ENCODE measurements at regions not wholly inside any gene's neighbourhood (a gene's known extent, or its start where the extent isn't known, plus 50 kb on each side); places are given as distances from the start of the nearest gene placed in this dataset.

DNA sequence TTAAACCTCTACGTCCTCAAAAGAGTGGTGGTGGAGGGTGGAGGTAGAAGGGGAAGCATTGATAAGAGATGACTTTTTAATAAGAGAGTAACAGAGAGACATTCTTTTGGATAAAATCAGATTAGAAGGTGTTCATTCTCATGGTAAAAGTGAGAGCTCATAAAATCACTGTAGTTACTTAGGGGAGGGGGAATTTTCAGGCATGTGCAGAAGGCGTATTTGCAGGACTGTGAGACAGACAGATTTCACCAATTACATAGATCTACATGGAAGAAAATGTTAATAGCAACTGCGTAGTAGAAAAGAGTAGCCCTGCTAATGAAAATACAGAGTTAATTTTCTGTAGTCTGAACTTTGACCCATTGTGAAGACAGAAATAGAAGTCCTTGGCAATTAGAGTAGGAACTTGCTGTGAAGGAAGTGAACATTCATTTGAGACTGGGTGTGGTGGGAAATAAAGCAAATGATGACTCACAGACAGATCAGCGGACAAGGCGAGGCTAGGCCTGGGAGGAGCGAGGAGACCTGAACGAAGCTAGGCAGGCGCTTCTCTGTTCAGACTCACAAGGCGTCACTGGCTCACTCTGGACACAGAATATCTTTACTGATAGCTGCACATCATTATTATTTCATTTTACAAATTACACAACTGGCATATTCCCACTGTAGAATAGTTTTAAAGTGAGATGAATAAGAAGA is 57.2 kb upstream of the FAM9C start:
- CTCF ChIA-PET: interaction anchor here (1.2 to 1.3 kb wide), 2 partner anchors 16 to 34 kb away, joined by 3 to 4 read pairs; no protein-coding TSS in a partner anchor
- peak overlapping the region; percentile 82 to 88 for H3K27ac ChIP-seq
- TF ChIP-seq CBX2 (IDR thresholded peaks at IDR 0.05; ENCODE audit: borderline replicate concordance, low read depth) (no peak), CHD2 (IDR thresholded peaks at IDR 0.05; ENCODE audit: low read length, partially characterized antibody) (no peak), CHD4 (IDR thresholded peaks at IDR 0.05; ENCODE audit: borderline replicate concordance) (no peak), ZC3H11A (IDR thresholded peaks at IDR 0.05) (no peak), FOSL2 (IDR thresholded peaks at IDR 0.05) (peak; percentile 79), FOSL2 (CRISPR knock-in tag; IDR thresholded peaks at IDR 0.05) (peak; percentile 94), ZNF302 (CRISPR knock-in tag; IDR thresholded peaks at IDR 0.05) (no peak), GATA3 (IDR thresholded peaks at IDR 0.05; ENCODE audit: borderline replicate concordance) (peak; percentile 70; the same call in 1 of the 2 replicates), BHLHE40 (IDR thresholded peaks at IDR 0.05; ENCODE audit: low read depth, low read length) (no peak), TFCP2L1 (CRISPR knock-in tag; IDR thresholded peaks at IDR 0.05) (no peak), EHF (CRISPR knock-in tag; IDR thresholded peaks at IDR 0.05) (0 out of 2 replicates have a peak, but pooled peaks have one; percentile 33), CEBPB (IDR thresholded peaks at IDR 0.05) (peak in 1 of 2 experiments; percentile 23; a peak in 1 of 4 replicates), RCOR1 (IDR thresholded peaks at IDR 0.05; ENCODE audit: low read depth, low read length) (no peak), MYC (IDR thresholded peaks at IDR 0.05; ENCODE audit: borderline replicate concordance, low read length) (no peak), HOXA7 (CRISPR knock-in tag; IDR thresholded peaks at IDR 0.05) (no peak), KDM5A (IDR thresholded peaks at IDR 0.05) (no peak), TP53 (CRISPR knock-in tag; IDR thresholded peaks at IDR 0.05) (no peak), JUN (IDR thresholded peaks at IDR 0.05) (peak; percentile 65 to 74; a peak in 4 of 5 replicates), FOSB (CRISPR knock-in tag; IDR thresholded peaks at IDR 0.05) (no peak), MAZ (IDR thresholded peaks at IDR 0.05; ENCODE audit: borderline replicate concordance, low read depth, low read length) (no peak), MAFK (IDR thresholded peaks at IDR 0.05; ENCODE audit: partially characterized antibody) (no peak), POLR2A (IDR thresholded peaks at IDR 0.05; ENCODE audit: low read length) (no peak), JUNB (IDR thresholded peaks at IDR 0.05) (peak; percentile 65; the same call in 1 of the 2 replicates), RARB (CRISPR knock-in tag; IDR thresholded peaks at IDR 0.05) (no peak), RNF2 (IDR thresholded peaks at IDR 0.05; ENCODE audit: borderline replicate concordance, low read depth) (no peak), HOXB13 (CRISPR knock-in tag; IDR thresholded peaks at IDR 0.05; ENCODE audit: low read depth) (no peak)
- TF ChIP-seq, protein P1, sequence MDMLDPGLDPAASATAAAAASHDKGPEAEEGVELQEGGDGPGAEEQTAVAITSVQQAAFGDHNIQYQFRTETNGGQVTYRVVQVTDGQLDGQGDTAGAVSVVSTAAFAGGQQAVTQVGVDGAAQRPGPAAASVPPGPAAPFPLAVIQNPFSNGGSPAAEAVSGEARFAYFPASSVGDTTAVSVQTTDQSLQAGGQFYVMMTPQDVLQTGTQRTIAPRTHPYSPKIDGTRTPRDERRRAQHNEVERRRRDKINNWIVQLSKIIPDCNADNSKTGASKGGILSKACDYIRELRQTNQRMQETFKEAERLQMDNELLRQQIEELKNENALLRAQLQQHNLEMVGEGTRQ (IDR thresholded peaks at IDR 0.05): no peak
- TF ChIP-seq, protein P2, sequence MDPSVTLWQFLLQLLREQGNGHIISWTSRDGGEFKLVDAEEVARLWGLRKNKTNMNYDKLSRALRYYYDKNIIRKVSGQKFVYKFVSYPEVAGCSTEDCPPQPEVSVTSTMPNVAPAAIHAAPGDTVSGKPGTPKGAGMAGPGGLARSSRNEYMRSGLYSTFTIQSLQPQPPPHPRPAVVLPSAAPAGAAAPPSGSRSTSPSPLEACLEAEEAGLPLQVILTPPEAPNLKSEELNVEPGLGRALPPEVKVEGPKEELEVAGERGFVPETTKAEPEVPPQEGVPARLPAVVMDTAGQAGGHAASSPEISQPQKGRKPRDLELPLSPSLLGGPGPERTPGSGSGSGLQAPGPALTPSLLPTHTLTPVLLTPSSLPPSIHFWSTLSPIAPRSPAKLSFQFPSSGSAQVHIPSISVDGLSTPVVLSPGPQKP (IDR thresholded peaks at IDR 0.05; ENCODE audit: low read depth, low read length): no peak
- TF ChIP-seq, protein P3, sequence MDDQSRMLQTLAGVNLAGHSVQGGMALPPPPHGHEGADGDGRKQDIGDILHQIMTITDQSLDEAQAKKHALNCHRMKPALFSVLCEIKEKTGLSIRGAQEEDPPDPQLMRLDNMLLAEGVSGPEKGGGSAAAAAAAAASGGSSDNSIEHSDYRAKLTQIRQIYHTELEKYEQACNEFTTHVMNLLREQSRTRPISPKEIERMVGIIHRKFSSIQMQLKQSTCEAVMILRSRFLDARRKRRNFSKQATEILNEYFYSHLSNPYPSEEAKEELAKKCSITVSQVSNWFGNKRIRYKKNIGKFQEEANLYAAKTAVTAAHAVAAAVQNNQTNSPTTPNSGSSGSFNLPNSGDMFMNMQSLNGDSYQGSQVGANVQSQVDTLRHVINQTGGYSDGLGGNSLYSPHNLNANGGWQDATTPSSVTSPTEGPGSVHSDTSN (IDR thresholded peaks at IDR 0.05): no peak
- TF ChIP-seq, protein P4, sequence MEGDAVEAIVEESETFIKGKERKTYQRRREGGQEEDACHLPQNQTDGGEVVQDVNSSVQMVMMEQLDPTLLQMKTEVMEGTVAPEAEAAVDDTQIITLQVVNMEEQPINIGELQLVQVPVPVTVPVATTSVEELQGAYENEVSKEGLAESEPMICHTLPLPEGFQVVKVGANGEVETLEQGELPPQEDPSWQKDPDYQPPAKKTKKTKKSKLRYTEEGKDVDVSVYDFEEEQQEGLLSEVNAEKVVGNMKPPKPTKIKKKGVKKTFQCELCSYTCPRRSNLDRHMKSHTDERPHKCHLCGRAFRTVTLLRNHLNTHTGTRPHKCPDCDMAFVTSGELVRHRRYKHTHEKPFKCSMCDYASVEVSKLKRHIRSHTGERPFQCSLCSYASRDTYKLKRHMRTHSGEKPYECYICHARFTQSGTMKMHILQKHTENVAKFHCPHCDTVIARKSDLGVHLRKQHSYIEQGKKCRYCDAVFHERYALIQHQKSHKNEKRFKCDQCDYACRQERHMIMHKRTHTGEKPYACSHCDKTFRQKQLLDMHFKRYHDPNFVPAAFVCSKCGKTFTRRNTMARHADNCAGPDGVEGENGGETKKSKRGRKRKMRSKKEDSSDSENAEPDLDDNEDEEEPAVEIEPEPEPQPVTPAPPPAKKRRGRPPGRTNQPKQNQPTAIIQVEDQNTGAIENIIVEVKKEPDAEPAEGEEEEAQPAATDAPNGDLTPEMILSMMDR (IDR thresholded peaks at IDR 0.05): no peak
- TF ChIP-seq, protein P5, sequence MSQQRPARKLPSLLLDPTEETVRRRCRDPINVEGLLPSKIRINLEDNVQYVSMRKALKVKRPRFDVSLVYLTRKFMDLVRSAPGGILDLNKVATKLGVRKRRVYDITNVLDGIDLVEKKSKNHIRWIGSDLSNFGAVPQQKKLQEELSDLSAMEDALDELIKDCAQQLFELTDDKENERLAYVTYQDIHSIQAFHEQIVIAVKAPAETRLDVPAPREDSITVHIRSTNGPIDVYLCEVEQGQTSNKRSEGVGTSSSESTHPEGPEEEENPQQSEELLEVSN (IDR thresholded peaks at IDR 0.05; ENCODE audit: borderline replicate concordance, low read depth): peak; percentile 55; the same call in 1 of the 2 replicates
- TF ChIP-seq, protein P6, sequence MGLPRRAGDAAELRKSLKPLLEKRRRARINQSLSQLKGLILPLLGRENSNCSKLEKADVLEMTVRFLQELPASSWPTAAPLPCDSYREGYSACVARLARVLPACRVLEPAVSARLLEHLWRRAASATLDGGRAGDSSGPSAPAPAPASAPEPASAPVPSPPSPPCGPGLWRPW (IDR thresholded peaks at IDR 0.05): no peak
- TF ChIP-seq, protein P7, sequence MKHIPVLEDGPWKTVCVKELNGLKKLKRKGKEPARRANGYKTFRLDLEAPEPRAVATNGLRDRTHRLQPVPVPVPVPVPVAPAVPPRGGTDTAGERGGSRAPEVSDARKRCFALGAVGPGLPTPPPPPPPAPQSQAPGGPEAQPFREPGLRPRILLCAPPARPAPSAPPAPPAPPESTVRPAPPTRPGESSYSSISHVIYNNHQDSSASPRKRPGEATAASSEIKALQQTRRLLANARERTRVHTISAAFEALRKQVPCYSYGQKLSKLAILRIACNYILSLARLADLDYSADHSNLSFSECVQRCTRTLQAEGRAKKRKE (CRISPR knock-in tag; IDR thresholded peaks at IDR 0.05; ENCODE audit: low read depth): peak; percentile 13; the same call in 1 of the 2 replicates

More for the DNA sequence above, 57.2 kb upstream of the FAM9C start:
- FAIRE-seq: peak; percentile 100
- Histone ChIP-seq H3K4me1 (peaks cover 43% of the 10 kb centered on the region), H3K4me2 (peak overlapping the region; percentile 67), H3K9me3 (0 out of 3 replicates have a peak, but pooled peaks cover 5% of the 10 kb centered on the region), H3K4me3 (no peak overlapping the region)
- DNase-seq (ENCODE audit: low read depth in 1 of 2, low spot score in 1 of 2): peak; percentile 71 to 96
- peak; percentile 99 for ATAC-seq
- POLR2A ChIA-PET: interaction anchor here (0.6 to 1.7 kb wide), 4 partner anchors 10 to 124 kb away, joined by 3 to 10 read pairs (median 3); no protein-coding TSS in a partner anchor
- WGBS (ENCODE audit: missing lambda C conversion rate): 10% methylated on average over 9 of the region's 9 CpGs
